Nephron progenitor cell (in vitro differentiated cells): ENCODE measurements at regions not wholly inside any gene's neighbourhood (a gene's known extent, or its start where the extent isn't known, plus 50 kb on each side); places are given as distances from the start of the nearest gene placed in this dataset.

Source experiments
- DNase-seq: peaks from one replicate; pipeline ENCODE4 v3.0.0; 2021
- H3K27ac Mint-ChIP-seq: 2 replicates; pipeline ENCODE4 v1.8.0; 2021; ENCODE audit warnings: mild to moderate bottlenecking, moderate library complexity, mixed read lengths
- H3K27me3 Mint-ChIP-seq: 2 replicates; pipeline ENCODE4 v1.8.0; 2021; ENCODE audit warnings: mild to moderate bottlenecking, low read depth, mixed read lengths; ENCODE audit not compliant: poor library complexity
- H3K36me3 Mint-ChIP-seq: 2 replicates; pipeline ENCODE4 v1.8.0; 2021; ENCODE audit warnings: low read depth, mixed read lengths
- H3K4me1 Mint-ChIP-seq: 2 replicates; pipeline ENCODE4 v1.8.0; 2021; ENCODE audit warnings: mixed read lengths
- H3K4me3 Mint-ChIP-seq: 2 replicates; pipeline ENCODE4 v1.8.0; 2021; ENCODE audit warnings: mild to moderate bottlenecking, moderate library complexity, mixed read lengths
- H3K9me3 Mint-ChIP-seq: 2 replicates; pipeline ENCODE4 v1.8.0; 2021; ENCODE audit warnings: mild to moderate bottlenecking, moderate library complexity, mixed read lengths
- CTCF ChIP-seq: fragments of 200-600 bp; sonication (generic); IDR thresholded peaks from 2 replicates; pipeline ENCODE4 v1.5.0; 2021; ENCODE audit warnings: antibody characterized with exemption

- Mint-ChIP-seq H3K36me3 (no peaks in the 10 kb centered on the region), H3K9me3 (no peaks in the 10 kb centered on the region), H3K27ac (no peak overlapping the region), H3K27me3 (peaks cover 10% of the 10 kb centered on the region), H3K4me1 (peaks cover 68% of the 10 kb centered on the region), H3K4me3 (no peak overlapping the region)
- DNase-seq: no peak
- no peak for TF ChIP-seq CTCF
Observed at GRCh38 chr1:228869312-228869824, 134.1 kb downstream of the RHOU start.

GRCh38 chr1:228870041-228870713 lies 134.9 kb downstream of the RHOU start:
- TF ChIP-seq CTCF: no peak
- Mint-ChIP-seq H3K27ac (peak overlapping the region; percentile 17), H3K4me1 (peaks cover 63% of the 10 kb centered on the region), H3K9me3 (no peaks in the 10 kb centered on the region), H3K27me3 (peaks cover 11% of the 10 kb centered on the region), H3K4me3 (no peak overlapping the region), H3K36me3 (no peaks in the 10 kb centered on the region)
- no peak for DNase-seq

- peaks cover 50% of the 10 kb centered on the region for H3K4me1 Mint-ChIP-seq
- no peaks in the 10 kb centered on the region for H3K36me3 Mint-ChIP-seq
- no peak overlapping the region for H3K4me3 Mint-ChIP-seq
- H3K9me3 Mint-ChIP-seq: no peaks in the 10 kb centered on the region
- peaks cover 11% of the 10 kb centered on the region for H3K27me3 Mint-ChIP-seq
- no peak for DNase-seq
- H3K27ac Mint-ChIP-seq: peak overlapping the region; percentile 68
- TF ChIP-seq CTCF: no peak
Observed at GRCh38 chr1:228871314-228872061, 136.2 kb downstream of the RHOU start.

GRCh38 chr1:228872080-228872479 lies 136.8 kb downstream of the RHOU start:
- no peak overlapping the region for H3K27ac Mint-ChIP-seq
- H3K9me3 Mint-ChIP-seq: no peaks in the 10 kb centered on the region
- TF ChIP-seq CTCF: no peak
- H3K4me3 Mint-ChIP-seq: no peak overlapping the region
- peaks cover 44% of the 10 kb centered on the region for H3K4me1 Mint-ChIP-seq
- no peaks in the 10 kb centered on the region for H3K36me3 Mint-ChIP-seq
- no peak for DNase-seq
- peaks cover 11% of the 10 kb centered on the region for H3K27me3 Mint-ChIP-seq

- no peak overlapping the region for H3K27ac Mint-ChIP-seq
- DNase-seq: no peak
- no peak overlapping the region for H3K4me3 Mint-ChIP-seq
- H3K9me3 Mint-ChIP-seq: no peaks in the 10 kb centered on the region
- H3K27me3 Mint-ChIP-seq: peaks cover 11% of the 10 kb centered on the region
- TF ChIP-seq CTCF: no peak
- peaks cover 31% of the 10 kb centered on the region for H3K4me1 Mint-ChIP-seq
- no peaks in the 10 kb centered on the region for H3K36me3 Mint-ChIP-seq
Observed at GRCh38 chr1:228873709-228874108, 138.4 kb downstream of the RHOU start.
